Activated CD8-positive, alpha-beta memory T cell treated with anti-CD3 and anti-CD28 coated beads, Interleukin-2, amount 50 U/mL, for 24 hours (primary cell): ENCODE measurements at regions not wholly inside any gene's neighbourhood (a gene's known extent, or its start where the extent isn't known, plus 50 kb on each side); places are given as distances from the start of the nearest gene placed in this dataset.
"Not testable (repeated sequence)": the region's sequence is repeated elsewhere in the genome, so short reads cannot be mapped to it uniquely, and the experiment has no call there.

Experiments used
- DNase-seq: peaks from one replicate; pipeline ENCODE4 v3.0.0-alpha.2; 2020; ENCODE audit errors: extremely low read depth

GRCh38 chr2:7846607-7847006 is 835.2 kb upstream of the ID2 start:
- DNase-seq = no peak

DNA sequence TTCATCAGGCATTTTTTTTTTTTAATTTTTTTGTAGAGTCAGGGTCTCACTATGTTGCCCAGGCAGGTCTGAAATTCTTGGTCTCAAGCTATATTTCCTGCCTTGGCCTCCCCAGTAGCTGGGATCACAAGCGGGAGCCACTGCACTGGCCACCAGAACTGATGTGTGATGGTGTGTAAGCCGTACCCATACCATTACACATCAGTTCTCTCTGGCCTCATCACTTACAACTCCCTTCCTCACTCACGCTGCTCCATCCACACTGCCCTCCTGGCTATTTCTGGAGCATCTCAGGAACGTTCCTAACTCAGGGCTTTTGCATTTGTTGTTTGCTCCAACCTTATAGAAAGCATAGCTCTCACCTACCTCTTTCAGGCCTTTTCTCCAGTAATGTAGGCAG is 834.5 kb upstream of the ID2 start:
- no peak for DNase-seq

DNA sequence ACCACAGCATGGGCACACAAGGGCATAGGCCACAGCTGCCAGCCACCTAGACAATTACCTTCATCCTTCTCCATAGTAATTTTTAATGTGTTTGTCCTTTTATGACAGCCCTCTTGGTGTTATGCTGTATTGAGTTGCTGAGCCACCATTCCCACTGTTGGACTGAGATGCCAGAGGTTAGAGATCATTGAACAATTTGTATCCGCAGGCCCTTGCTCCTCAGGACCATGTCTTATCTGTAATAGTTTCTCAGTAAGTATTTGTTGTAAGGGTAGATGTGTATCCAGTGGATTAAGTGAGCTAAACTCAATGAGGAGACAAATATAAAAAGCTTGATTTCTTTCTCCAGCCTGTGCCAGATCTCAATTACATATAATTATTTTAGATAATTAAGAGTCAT is 832.8 kb upstream of the ID2 start:
- no peak for DNase-seq

- no peak for DNase-seq
Observed at GRCh38 chr2:7849531-7849930, 832.3 kb upstream of the ID2 start.

- DNase-seq = no peak
Observed at GRCh38 chr2:7852546-7852945, 829.3 kb upstream of the ID2 start.

DNA sequence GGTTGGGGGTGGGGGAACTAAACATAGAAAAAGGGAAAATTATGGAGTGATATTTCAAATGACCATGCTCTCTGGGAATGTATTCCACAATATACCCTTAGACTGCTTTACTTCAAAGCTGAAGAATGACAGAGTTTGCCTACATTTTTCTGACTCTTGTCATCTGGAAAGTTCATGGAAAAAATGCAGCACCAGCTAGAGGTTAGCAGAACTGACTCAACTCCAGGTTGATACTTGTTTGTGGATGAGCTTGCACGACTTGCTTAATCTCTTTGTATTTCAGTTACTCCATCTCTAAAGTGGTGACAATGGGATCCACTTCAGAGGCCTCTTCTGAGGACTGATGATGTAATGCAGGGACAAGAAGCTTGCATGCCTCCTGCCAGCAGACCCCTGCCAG is 824.0 kb upstream of the ID2 start:
- DNase-seq = no peak

GRCh38 chr2:7858624-7859023 is 823.2 kb upstream of the ID2 start:
- no peak for DNase-seq

- no peak for DNase-seq
Observed at GRCh38 chr2:7860693-7861092, 821.2 kb upstream of the ID2 start.

- DNase-seq = no peak
Observed at GRCh38 chr2:7861910-7862702, 819.8 kb upstream of the ID2 start.

GRCh38 chr2:7866104-7866503 is 815.8 kb upstream of the ID2 start:
- DNase-seq = no peak

GRCh38 chr2:7866825-7867224 is 815.0 kb upstream of the ID2 start:
- no peak for DNase-seq

GRCh38 chr2:7867867-7868266 is 814.0 kb upstream of the ID2 start:
- DNase-seq = no peak

- no peak for DNase-seq
Observed at GRCh38 chr2:7868836-7869235, 813.0 kb upstream of the ID2 start.

- not testable (repeated sequence) for DNase-seq
Observed at GRCh38 chr2:7876445-7876844, 805.4 kb upstream of the ID2 start.

DNA sequence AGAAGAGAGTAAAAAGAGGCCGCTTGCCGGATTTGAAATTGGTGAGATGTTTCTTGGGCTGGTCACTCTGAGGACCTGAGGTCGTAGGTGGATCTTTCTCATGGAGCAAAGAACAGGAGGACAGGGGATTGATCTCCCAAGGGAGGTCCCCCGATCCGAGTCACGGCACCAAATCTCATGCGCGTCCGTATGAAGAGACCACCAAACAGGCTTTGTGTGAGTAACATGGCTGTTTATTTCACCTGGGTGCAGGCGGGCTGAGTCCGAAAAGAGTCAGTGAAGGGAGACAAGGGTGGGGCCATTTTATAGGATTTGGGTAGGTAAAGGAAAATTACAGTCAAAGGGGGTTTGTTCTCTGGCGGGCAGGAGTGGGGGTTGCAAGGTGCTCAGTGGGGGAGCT is 803.6 kb upstream of the ID2 start:
- not testable (repeated sequence) for DNase-seq

DNA sequence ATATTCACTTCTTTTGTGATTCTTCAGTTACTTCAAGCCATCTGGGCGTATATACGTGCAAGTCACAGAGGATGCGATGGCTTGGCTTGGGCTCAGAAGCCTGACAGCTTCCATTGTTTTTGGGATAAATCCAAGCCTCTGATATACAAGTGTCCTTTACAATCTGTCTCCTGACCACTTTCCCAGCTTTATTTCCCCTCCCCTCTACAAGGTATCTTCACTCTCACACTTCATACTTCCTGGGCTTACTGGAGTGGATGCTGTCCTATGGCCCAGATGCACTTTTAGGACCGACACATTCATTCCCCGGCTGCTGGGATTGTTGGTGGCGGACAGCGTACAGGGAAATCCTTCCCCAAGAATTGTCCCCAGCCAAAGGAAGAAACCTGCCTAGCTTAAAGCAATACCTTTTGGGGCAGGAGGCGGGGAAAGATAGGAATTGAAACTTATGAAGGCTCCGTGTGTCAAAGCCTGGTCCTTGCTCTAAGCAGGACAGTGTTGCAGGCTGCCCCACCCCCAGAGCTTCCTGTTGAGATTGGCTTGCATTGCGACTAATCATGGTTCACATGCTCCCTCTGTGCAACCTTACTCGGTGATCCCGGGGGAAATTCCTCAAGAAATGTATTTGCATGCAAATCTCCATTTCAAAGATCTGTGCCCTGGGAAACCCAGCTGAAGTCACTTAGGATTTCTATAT is 802.9 kb upstream of the ID2 start:
- no peak for DNase-seq

GRCh38 chr2:7879483-7879835 is 802.4 kb upstream of the ID2 start:
- no peak for DNase-seq

- no peak for DNase-seq
Observed at GRCh38 chr2:7880126-7880525, 801.7 kb upstream of the ID2 start.

DNA sequence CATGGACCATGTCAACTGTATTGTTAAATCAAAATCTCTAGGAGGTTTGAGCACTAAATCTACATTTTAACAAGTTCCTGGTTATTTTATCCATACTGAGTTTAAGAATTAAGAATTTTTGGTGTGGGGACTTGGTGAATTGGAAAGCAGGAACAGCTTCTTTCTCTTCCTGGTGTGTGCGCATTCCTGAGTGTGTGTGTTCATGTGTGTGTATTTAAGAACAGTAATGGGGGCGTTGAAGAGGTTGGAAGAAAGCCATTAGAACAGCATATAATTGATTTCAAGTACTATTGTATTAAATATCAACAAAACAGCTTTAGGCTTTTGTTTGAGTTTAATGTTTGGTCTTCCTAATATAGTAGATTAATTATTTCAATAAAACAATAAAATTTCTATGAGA is 801.3 kb upstream of the ID2 start:
- no peak for DNase-seq

DNA sequence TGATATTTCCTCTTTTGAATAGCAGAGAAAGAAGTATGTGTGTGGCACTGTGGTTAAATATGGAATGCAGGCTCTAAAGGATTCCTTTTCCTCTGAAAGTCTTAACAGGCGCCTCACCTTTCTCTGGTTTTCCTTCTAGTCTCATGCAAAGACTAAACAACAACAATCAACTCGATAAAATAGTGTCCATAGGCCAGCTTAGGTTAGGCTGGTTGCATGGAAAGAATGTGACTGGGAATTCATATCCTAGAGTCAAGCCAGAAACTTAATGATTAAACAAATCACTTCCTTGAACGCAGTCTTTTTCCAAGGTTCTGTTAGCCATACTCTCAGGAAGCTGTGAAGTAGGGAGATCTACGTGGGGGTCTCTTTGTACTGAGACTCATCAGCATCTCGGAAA is 800.8 kb upstream of the ID2 start:
- no peak for DNase-seq

GRCh38 chr2:7881466-7881865 is 800.4 kb upstream of the ID2 start:
- DNase-seq = no peak

GRCh38 chr2:7882296-7882695 is 799.6 kb upstream of the ID2 start:
- no peak for DNase-seq

DNA sequence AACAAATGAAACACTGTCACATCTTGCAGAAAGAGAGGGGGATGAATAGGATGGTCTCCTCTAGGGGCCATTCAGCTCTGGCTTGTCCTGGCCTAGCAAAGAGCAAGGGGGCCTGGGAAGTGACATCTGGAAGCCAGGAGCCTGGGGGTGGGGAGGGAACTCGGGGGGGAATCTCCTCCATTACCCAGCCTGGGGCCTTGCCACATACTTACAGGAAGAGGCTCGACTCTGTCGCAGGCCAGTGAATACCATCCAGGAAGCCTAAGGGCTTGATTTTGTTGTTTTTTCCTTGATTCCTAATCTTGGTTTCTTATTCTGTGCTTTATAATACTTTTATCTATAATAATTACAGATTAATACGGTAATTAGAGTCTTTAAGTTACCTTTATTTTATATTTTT is 797.5 kb upstream of the ID2 start:
- DNase-seq = no peak

- DNase-seq = no peak
Observed at GRCh38 chr2:7886666-7887065, 795.2 kb upstream of the ID2 start.
